ENCODE measurements at regions not wholly inside any gene's neighbourhood (a gene's known extent, or its start where the extent isn't known, plus 50 kb on each side); places are given as distances from the start of the nearest gene placed in this dataset.
"Not testable (repeated sequence)": the region's sequence is repeated elsewhere in the genome, so short reads cannot be mapped to it uniquely, and the experiment has no call there.

DNA sequence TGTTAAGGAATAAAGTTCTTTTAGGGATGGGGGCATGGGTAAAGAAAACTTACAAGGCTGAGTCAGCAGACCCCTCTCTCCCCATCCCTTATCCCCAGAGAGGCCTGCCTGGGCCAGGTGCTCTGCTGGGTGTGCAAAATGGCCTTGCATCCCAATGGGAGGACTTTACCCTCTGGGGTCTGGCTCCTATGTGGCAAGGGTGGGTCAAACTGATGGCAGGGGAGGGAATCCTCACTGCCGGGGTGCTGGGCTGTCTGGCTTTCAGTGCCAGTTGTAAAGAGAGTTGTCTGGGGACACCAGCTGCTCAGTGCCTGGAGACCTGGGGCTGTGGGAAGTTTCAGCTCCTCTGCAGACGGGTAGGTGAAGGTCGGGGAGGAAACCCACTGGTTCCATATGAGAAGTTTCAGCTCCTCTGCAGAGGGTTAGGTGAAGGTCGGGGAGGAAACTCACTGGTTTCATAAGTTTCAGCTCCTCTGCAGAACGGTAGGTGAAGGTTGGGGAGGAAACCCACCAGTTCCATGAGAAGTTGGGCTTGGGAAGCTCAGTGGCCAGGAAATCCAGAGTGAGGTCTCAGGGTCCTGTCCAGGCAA lies 127.2 kb upstream of the PODXL start:
- TF ChIP-seq, protein P1, sequence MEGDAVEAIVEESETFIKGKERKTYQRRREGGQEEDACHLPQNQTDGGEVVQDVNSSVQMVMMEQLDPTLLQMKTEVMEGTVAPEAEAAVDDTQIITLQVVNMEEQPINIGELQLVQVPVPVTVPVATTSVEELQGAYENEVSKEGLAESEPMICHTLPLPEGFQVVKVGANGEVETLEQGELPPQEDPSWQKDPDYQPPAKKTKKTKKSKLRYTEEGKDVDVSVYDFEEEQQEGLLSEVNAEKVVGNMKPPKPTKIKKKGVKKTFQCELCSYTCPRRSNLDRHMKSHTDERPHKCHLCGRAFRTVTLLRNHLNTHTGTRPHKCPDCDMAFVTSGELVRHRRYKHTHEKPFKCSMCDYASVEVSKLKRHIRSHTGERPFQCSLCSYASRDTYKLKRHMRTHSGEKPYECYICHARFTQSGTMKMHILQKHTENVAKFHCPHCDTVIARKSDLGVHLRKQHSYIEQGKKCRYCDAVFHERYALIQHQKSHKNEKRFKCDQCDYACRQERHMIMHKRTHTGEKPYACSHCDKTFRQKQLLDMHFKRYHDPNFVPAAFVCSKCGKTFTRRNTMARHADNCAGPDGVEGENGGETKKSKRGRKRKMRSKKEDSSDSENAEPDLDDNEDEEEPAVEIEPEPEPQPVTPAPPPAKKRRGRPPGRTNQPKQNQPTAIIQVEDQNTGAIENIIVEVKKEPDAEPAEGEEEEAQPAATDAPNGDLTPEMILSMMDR (conservative IDR thresholded peaks at IDR 0.05; ENCODE audit: low read depth, low read length): no peak
- DNase-seq (ENCODE audit: low read depth): no peak
- no peak overlapping the region for H3K4me3 ChIP-seq (ENCODE audit: low read depth, low read length)

DNA sequence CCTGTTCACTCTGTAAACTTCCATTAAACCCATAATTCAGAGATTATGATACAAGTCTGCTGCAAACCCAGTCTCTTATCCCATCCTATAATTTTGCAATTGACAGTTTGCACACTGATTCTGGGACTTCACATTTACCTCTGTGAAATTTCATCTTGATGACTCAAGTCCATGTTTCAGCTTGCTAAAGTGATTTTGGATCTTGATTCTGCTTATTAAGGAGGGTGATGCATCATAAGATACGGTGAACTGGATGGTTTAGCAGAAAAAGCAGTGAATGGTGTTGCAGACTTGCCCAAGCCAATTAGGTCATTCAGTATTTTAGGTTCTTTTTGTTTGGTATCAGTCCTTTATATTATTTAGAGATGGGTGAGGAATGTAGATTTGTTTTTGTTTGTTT lies 125.5 kb upstream of the PODXL start:
- TF ChIP-seq, protein P1 (conservative IDR thresholded peaks at IDR 0.05; ENCODE audit: low read depth, low read length): no peak
- H3K4me3 ChIP-seq (ENCODE audit: low read depth, low read length): no peak overlapping the region
- DNase-seq (ENCODE audit: low read depth): no peak

DNA sequence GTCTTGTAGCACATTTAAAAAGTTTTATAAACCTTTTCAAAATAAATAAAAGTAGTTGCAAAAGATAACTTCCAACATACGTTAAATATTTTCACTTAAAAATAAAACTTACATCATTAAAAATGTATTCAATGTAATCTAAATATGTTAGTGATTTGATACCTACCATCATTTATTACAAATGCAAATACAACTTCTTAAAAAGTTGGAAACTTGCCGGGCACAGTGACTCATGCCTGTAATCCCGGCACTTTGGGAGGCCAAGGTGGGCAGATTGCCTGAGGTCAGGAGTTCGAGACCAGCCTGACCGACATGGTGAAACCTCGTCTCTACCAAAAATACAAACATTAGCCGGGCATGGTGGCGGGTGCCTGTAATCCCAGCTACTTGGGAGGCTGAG lies 122.6 kb upstream of the PODXL start:
- not testable (repeated sequence) for DNase-seq (ENCODE audit: low read depth)

DNA sequence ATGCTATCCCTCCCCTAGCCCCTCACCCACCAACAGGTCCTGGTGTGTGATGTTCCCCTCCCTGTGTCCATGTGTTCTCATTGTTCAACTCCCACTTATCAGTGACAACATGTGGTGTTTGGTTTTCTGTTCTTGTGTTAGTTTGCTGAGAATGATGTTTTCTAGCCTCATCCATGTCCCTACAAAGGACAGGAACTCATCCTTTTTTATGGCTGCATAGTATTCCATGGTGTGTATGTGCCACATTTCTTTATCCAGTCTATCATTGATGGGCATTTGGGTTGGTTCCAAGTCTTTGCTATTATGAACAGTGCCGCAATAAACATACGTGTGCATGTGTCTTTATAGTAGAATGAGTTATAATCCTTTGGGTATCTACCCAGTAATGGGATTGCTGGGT lies 120.4 kb upstream of the PODXL start:
- not testable (repeated sequence) for DNase-seq (ENCODE audit: low read depth); H3K4me3 ChIP-seq (ENCODE audit: low read depth, low read length)

More for the DNA sequence above, 122.6 kb upstream of the PODXL start:
- not testable (repeated sequence) for H3K4me3 ChIP-seq (ENCODE audit: low read depth, low read length)

GRCh38 chr7:131674131-131674530 lies 117.7 kb upstream of the PODXL start:
- no peak overlapping the region for H3K4me3 ChIP-seq (ENCODE audit: low read depth, low read length)
- TF ChIP-seq, protein P1 (conservative IDR thresholded peaks at IDR 0.05; ENCODE audit: low read depth, low read length): no peak
- DNase-seq (ENCODE audit: low read depth): no peak

DNA sequence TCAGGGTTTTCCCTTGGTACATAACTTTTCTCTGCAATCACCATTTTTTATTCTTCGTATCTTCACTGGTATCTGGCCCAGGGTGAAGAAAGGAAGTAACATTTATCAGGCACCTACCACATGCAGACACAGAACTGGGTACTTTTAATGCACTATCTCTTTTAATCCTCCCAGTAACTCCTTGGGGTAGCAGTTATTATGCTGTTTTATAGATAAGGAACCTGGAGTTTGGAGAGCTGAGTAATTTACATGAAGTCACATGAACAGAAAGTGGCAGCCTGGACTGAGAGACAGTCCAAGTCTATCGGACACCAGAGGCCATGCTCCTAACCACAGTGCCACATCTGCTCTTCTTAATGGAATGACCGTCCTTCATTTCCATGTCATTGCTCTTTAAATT lies 117.1 kb upstream of the PODXL start:
- H3K4me3 ChIP-seq (ENCODE audit: low read depth, low read length): no peak overlapping the region
- no peak for DNase-seq (ENCODE audit: low read depth)
- TF ChIP-seq, protein P1 (conservative IDR thresholded peaks at IDR 0.05; ENCODE audit: low read depth, low read length): no peak

DNA sequence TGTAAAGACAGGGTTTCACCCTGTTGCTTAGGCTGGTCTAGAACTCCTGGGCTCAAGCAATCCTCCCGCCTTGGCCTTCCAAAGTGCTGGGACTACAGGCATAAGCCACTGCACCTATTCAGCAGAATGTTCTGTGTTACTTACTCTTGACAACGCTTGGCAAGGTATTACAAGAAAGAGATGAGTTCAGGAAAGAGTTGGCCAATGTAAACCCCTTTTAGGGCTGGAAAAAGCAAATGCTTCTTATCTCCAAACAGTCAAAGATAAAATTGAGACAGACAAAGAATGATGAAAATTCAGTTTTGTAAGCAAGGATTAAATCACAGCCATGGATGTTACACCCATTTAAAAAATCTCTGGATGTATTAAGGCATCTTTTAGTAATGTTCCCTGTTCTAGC lies 114.0 kb upstream of the PODXL start:
- DNase-seq (ENCODE audit: low read depth): no peak
- TF ChIP-seq, protein P1 (conservative IDR thresholded peaks at IDR 0.05; ENCODE audit: low read depth, low read length): no peak
- no peak overlapping the region for H3K4me3 ChIP-seq (ENCODE audit: low read depth, low read length)

- DNase-seq (ENCODE audit: low read depth): no peak
- TF ChIP-seq, protein P1 (conservative IDR thresholded peaks at IDR 0.05; ENCODE audit: low read depth, low read length): no peak
- H3K4me3 ChIP-seq (ENCODE audit: low read depth, low read length): no peak overlapping the region
Measured at GRCh38 chr7:131667699-131668098, 111.3 kb upstream of the PODXL start.
